Stimulated activated CD4-positive, alpha-beta T cell treated with anti-CD3 and anti-CD28 coated beads, TNF-alpha, amount 100 ng/mL, for 1 hour (primary cell): ENCODE measurements at regions not wholly inside any gene's neighbourhood (a gene's known extent, or its start where the extent isn't known, plus 50 kb on each side); places are given as distances from the start of the nearest gene placed in this dataset.

Experiments used
- DNase-seq, 3 donors: peaks; one replicate each; pipeline ENCODE4 v3.0.0-alpha.2; 2020; ENCODE audit warnings: low read depth in 3 of 3, low spot score in 1 of 3

GRCh38 chr22:27454807-27455450 lies 346.6 kb downstream of the MN1 start:
- no peak for DNase-seq

GRCh38 chr22:27455526-27455925 lies 346.0 kb downstream of the MN1 start:
- no peak for DNase-seq

- no peak for DNase-seq
These were observed 344.7 kb downstream of the MN1 start for GRCh38 chr22:27456696-27457503.

GRCh38 chr22:27459999-27460398 lies 341.6 kb downstream of the MN1 start:
- no peak for DNase-seq

GRCh38 chr22:27460591-27461347 lies 340.8 kb downstream of the MN1 start:
- DNase-seq, result no peak

- no peak for DNase-seq
These were observed 340.1 kb downstream of the MN1 start for GRCh38 chr22:27461470-27461869.

- DNase-seq, result no peak
These were observed 339.4 kb downstream of the MN1 start for GRCh38 chr22:27462190-27462589.

- no peak for DNase-seq
These were observed 338.4 kb downstream of the MN1 start for GRCh38 chr22:27463121-27463660.

- DNase-seq, result no peak
These were observed 335.3 kb downstream of the MN1 start for GRCh38 chr22:27466229-27466628.

GRCh38 chr22:27466778-27467438 lies 334.6 kb downstream of the MN1 start:
- no peak for DNase-seq

- DNase-seq, result no peak
These were observed 333.8 kb downstream of the MN1 start for GRCh38 chr22:27467711-27468110.

- no peak for DNase-seq
These were observed 332.8 kb downstream of the MN1 start for GRCh38 chr22:27468712-27469111.

GRCh38 chr22:27470169-27470772 lies 331.3 kb downstream of the MN1 start:
- DNase-seq, result no peak

GRCh38 chr22:27472975-27473374 lies 328.6 kb downstream of the MN1 start:
- DNase-seq, result no peak

- no peak for DNase-seq
These were observed 328.0 kb downstream of the MN1 start for GRCh38 chr22:27473533-27473932.

- DNase-seq, result no peak
These were observed 327.4 kb downstream of the MN1 start for GRCh38 chr22:27474112-27474571.

GRCh38 chr22:27474711-27475547 lies 326.6 kb downstream of the MN1 start:
- no peak for DNase-seq

GRCh38 chr22:27475548-27475897 lies 326.0 kb downstream of the MN1 start:
- no peak for DNase-seq

- no peak for DNase-seq
These were observed 325.2 kb downstream of the MN1 start for GRCh38 chr22:27476318-27476717.

GRCh38 chr22:27476729-27477128 lies 324.8 kb downstream of the MN1 start:
- DNase-seq, result no peak
